ENCODE measurements at regions not wholly inside any gene's neighbourhood (a gene's known extent, or its start where the extent isn't known, plus 50 kb on each side); places are given as distances from the start of the nearest gene placed in this dataset.

DNA sequence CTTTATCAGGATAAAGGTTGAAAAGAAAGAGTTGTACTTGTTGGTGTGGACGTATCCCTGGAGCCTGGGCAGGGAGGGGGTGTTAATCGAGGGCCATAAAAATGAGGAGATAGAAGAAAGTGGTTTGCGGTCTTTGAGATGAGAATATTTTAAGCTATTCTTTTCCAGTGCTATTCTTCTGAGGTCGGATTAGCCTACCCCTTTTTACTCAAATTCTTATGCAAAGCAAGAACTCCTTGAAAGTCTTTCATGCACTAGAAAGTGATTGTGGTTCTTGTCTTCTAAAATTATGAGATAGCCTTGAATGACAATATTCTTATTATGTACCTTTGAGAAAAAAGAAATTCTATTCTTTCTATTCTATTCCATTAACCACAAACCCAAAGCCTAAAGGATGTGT lies 201.3 kb upstream of the SEMA3C start:
- H3K9ac ChIP-seq (ENCODE audit: low read depth, low read length): no peak overlapping the region
- H3K9me3 ChIP-seq (ENCODE audit: control insufficient read depth, insufficient read depth, low read length): no peaks in the 10 kb centered on the region
- H3K27me3 ChIP-seq (ENCODE audit: control insufficient read depth, insufficient read depth, low read length): no peaks in the 10 kb centered on the region
- no peaks in the 10 kb centered on the region for H3K4me1 ChIP-seq (ENCODE audit: control insufficient read depth, insufficient read depth, low read length)
- H3K4me3 ChIP-seq (ENCODE audit: low read depth, low read length): no peak overlapping the region
- H3K36me3 ChIP-seq (ENCODE audit: control insufficient read depth, insufficient read depth, low read length): no peaks in the 10 kb centered on the region

DNA sequence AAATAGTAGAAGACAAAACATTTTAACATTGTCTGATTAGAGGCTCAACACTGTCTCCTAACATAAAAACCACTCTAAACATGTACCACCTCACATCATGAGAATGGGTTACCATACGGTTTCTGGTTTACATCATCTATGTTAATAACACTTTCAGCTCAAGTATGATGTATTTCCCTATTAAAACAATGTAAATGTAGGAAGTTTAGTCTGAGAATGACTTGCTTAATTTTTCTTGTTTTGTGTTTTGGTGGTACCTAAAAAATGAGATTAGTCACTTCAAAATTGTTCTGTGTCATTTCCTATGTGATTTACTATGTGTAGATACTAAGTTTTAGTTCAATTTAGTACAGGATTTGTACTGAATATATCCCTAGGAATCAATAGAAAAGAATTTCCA lies 195.8 kb upstream of the SEMA3C start:
- Histone ChIP-seq H3K4me1 (ENCODE audit: control insufficient read depth, insufficient read depth, low read length) (no peaks in the 10 kb centered on the region), H3K36me3 (ENCODE audit: control insufficient read depth, insufficient read depth, low read length) (no peaks in the 10 kb centered on the region), H3K9me3 (ENCODE audit: control insufficient read depth, insufficient read depth, low read length) (no peaks in the 10 kb centered on the region)

DNA sequence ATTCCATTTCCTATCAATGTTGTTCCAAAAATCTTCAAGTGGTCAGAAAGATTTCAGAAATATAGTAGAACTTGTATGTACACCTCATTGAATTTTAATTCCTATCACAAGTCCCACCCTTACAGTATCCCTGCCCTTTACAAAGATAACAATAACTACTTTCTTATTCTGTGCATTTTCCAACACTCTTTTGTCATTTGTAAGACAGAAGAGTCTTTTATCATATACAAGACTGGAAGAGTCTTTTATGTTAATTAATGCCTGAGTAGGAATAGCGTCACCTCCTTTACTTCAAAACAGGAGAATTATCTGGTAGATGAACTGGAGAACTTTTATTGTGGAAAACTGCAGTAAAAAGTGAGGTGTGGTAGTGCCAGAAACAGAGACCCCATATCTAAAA lies 193.9 kb upstream of the SEMA3C start:
- no peaks in the 10 kb centered on the region for H3K36me3 ChIP-seq (ENCODE audit: control insufficient read depth, insufficient read depth, low read length)
- H3K4me3 ChIP-seq (ENCODE audit: low read depth, low read length): no peak overlapping the region
- no peaks in the 10 kb centered on the region for H3K27me3 ChIP-seq (ENCODE audit: control insufficient read depth, insufficient read depth, low read length)
- H3K9me3 ChIP-seq (ENCODE audit: control insufficient read depth, insufficient read depth, low read length): no peaks in the 10 kb centered on the region
- H3K9ac ChIP-seq (ENCODE audit: low read depth, low read length): no peak overlapping the region
- no peaks in the 10 kb centered on the region for H3K4me1 ChIP-seq (ENCODE audit: control insufficient read depth, insufficient read depth, low read length)

More for the DNA sequence above, 195.8 kb upstream of the SEMA3C start:
- Histone ChIP-seq H3K27me3 (ENCODE audit: control insufficient read depth, insufficient read depth, low read length) (no peaks in the 10 kb centered on the region), H3K4me3 (ENCODE audit: low read depth, low read length) (no peak overlapping the region), H3K9ac (ENCODE audit: low read depth, low read length) (no peak overlapping the region)

DNA sequence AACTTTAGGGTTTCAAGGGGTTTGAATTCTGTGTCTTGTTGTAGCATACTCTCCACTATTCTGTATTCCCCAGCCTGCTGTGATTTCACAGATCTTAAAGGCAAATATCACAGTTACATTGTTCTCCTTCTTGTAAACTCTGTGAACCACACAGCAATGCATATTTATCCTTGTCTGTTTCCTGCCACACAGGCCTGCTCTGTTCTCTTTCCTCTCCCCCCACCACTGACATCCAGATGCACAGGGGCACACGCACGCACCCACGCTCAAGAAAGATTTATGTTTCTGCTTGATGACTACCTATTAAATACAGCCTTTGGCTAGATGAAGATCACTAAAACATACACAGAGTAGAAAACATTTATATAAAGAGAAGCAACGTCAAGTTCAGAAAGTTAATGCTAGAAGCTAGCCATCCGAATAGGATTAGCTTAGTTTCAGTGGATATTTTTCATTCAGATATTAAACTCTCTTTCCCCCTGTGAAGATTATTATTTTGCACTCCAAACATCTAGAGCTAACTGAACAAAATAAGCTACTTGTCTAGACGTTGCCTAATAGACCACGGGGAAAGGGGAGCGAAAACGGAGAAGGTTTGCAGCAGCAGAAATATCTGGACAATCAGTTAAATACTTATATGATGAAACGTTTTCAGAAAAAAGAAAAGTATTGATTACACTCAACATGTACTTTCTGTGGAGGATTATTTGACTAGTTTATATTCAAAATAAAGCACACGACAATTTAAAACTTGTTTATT lies 193.1 kb upstream of the SEMA3C start:
- H3K27me3 ChIP-seq (ENCODE audit: control insufficient read depth, insufficient read depth, low read length): no peaks in the 10 kb centered on the region
- no peaks in the 10 kb centered on the region for H3K9me3 ChIP-seq (ENCODE audit: control insufficient read depth, insufficient read depth, low read length)
- H3K4me3 ChIP-seq (ENCODE audit: low read depth, low read length): no peak overlapping the region
- H3K9ac ChIP-seq (ENCODE audit: low read depth, low read length): no peak overlapping the region
- H3K36me3 ChIP-seq (ENCODE audit: control insufficient read depth, insufficient read depth, low read length): no peaks in the 10 kb centered on the region
- H3K4me1 ChIP-seq (ENCODE audit: control insufficient read depth, insufficient read depth, low read length): no peaks in the 10 kb centered on the region

DNA sequence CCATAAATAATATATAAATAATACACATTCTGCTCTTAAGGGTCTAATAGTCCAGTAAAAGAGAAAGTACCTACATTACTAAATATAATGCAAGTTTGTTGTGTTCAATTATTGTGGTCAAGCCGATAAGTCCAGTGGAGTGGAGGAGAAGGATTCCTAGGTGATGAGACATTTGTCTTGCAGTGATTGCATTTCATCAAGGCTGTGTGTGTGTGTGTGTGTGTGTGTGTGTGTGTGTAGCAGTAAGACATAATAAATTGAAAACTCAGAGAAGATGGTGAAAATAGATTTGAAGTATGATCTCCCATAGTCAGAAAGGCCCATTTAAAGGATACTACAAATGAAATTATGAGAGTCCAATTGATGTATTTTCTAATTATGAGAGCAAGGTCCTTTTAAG lies 192.5 kb upstream of the SEMA3C start:
- H3K4me1 ChIP-seq (ENCODE audit: control insufficient read depth, insufficient read depth, low read length): no peaks in the 10 kb centered on the region
- H3K27me3 ChIP-seq (ENCODE audit: control insufficient read depth, insufficient read depth, low read length): no peaks in the 10 kb centered on the region
- no peaks in the 10 kb centered on the region for H3K36me3 ChIP-seq (ENCODE audit: control insufficient read depth, insufficient read depth, low read length)
- no peak overlapping the region for H3K9ac ChIP-seq (ENCODE audit: low read depth, low read length)
- no peaks in the 10 kb centered on the region for H3K9me3 ChIP-seq (ENCODE audit: control insufficient read depth, insufficient read depth, low read length)
- no peak overlapping the region for H3K4me3 ChIP-seq (ENCODE audit: low read depth, low read length)

DNA sequence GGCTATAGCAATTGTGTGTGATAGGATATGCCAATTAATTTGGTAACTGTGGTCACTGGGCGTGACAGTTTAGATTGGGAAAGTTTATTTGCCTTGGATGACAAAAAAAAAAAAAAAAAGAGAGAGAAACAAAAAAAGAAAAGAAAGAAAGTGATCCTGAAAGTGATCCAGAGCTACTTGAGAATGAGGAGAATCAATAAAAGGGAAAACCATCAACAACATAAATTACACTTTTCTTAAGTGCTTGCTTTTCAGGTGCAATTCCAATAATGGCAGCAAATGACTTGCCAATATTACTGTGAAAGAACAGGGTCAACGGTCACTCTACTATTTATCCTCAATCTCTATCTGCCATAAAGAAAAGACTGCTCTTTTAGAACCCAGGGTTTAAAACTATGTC lies 191.8 kb upstream of the SEMA3C start:
- no peaks in the 10 kb centered on the region for H3K9me3 ChIP-seq (ENCODE audit: control insufficient read depth, insufficient read depth, low read length)
- no peak overlapping the region for H3K9ac ChIP-seq (ENCODE audit: low read depth, low read length)

DNA sequence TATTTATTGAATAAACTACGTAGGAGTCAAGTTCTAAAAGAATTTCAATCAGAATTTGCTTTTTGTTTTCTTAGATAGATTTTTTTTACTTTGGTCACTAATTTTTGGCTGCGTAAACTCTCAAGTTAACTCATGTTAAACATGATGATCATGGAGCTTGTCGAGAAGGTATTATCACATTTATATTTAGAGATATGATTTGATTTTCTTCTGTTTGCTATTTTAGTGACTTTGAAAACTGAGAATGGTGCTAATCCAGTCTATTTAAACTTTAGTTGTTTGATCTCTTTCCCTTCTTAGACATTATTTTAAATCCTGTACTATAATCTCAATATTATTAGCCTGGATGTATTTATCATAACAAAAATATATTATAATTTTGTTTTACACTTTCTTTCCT lies 179.4 kb upstream of the SEMA3C start:
- no peaks in the 10 kb centered on the region for H3K27me3 ChIP-seq (ENCODE audit: control insufficient read depth, insufficient read depth, low read length)
- no peak overlapping the region for H3K9ac ChIP-seq (ENCODE audit: low read depth, low read length)
- H3K36me3 ChIP-seq (ENCODE audit: control insufficient read depth, insufficient read depth, low read length): no peaks in the 10 kb centered on the region
- H3K9me3 ChIP-seq (ENCODE audit: control insufficient read depth, insufficient read depth, low read length): no peaks in the 10 kb centered on the region
- H3K4me3 ChIP-seq (ENCODE audit: low read depth, low read length): no peak overlapping the region
- H3K4me1 ChIP-seq (ENCODE audit: control insufficient read depth, insufficient read depth, low read length): no peaks in the 10 kb centered on the region

More for the DNA sequence above, 191.8 kb upstream of the SEMA3C start:
- Histone ChIP-seq H3K36me3 (ENCODE audit: control insufficient read depth, insufficient read depth, low read length) (no peaks in the 10 kb centered on the region), H3K4me1 (ENCODE audit: control insufficient read depth, insufficient read depth, low read length) (no peaks in the 10 kb centered on the region), H3K4me3 (ENCODE audit: low read depth, low read length) (no peak overlapping the region), H3K27me3 (ENCODE audit: control insufficient read depth, insufficient read depth, low read length) (no peaks in the 10 kb centered on the region)

DNA sequence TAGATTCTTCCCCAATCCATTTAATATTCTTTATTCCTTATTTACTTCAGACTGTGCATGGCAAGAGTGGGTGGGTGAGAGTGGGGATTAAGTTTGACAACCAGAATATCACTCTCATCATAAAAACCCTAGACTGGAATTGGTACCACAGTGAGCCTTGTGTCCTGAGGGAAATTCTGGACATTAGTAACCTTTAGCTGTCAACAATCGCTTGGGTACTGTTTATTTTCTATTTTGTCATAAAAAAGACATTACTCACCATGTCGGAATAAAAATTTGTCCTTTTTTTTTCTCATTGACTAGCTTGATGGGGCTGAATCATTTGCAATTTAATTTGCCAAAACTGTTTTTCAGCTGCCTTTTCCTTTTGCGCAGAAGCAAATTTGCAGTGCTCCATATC lies 176.1 kb upstream of the SEMA3C start:
- H3K4me3 ChIP-seq (ENCODE audit: low read depth, low read length): no peak overlapping the region
- no peaks in the 10 kb centered on the region for H3K27me3 ChIP-seq (ENCODE audit: control insufficient read depth, insufficient read depth, low read length)

DNA sequence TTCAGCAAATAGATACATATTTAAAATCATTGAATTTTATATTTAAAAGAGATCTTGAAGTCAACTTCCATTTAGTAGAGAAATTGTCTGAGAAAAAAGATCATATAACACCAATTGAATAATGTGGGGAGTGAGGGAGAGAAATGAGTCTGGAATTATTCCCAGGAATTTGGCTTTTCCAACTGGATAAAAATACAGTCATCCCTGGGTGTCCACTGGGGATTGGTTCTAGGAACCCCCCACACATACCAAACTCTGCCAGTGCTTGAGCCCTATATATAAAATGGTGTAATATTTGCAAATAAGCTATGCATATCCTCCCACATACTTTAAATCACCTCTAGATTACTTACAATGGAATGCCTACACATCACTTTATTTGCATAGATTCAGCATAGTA lies 162.8 kb upstream of the SEMA3C start:
- Histone ChIP-seq H3K36me3 (ENCODE audit: control insufficient read depth, insufficient read depth, low read length) (no peaks in the 10 kb centered on the region), H3K9me3 (ENCODE audit: control insufficient read depth, insufficient read depth, low read length) (no peaks in the 10 kb centered on the region), H3K9ac (ENCODE audit: low read depth, low read length) (no peak overlapping the region), H3K4me1 (ENCODE audit: control insufficient read depth, insufficient read depth, low read length) (no peaks in the 10 kb centered on the region), H3K27me3 (ENCODE audit: control insufficient read depth, insufficient read depth, low read length) (no peaks in the 10 kb centered on the region), H3K4me3 (ENCODE audit: low read depth, low read length) (no peak overlapping the region)

More for the DNA sequence above, 176.1 kb upstream of the SEMA3C start:
- no peaks in the 10 kb centered on the region for H3K9me3 ChIP-seq (ENCODE audit: control insufficient read depth, insufficient read depth, low read length)
- H3K9ac ChIP-seq (ENCODE audit: low read depth, low read length): no peak overlapping the region
- no peaks in the 10 kb centered on the region for H3K4me1 ChIP-seq (ENCODE audit: control insufficient read depth, insufficient read depth, low read length)
- no peaks in the 10 kb centered on the region for H3K36me3 ChIP-seq (ENCODE audit: control insufficient read depth, insufficient read depth, low read length)

DNA sequence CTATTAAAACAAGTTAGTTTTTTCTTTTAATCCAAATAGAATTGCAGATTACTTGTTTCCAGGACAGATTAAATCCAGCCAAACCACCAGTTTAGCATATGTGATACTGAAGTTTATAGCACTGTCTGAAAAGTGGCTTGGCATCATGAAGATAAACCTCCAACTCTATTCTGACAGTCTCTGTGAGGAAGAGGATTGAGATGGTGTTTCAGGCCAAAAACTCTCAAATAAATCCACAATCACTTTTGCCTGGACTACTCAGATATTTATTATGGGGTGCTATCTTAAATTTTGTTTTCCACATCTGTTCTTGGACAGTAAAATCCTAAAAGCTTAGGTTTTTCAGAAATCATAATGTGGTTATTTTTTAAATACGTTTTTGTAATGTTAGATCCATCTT lies 161.7 kb upstream of the SEMA3C start:
- H3K4me3 ChIP-seq (ENCODE audit: low read depth, low read length): no peak overlapping the region

DNA sequence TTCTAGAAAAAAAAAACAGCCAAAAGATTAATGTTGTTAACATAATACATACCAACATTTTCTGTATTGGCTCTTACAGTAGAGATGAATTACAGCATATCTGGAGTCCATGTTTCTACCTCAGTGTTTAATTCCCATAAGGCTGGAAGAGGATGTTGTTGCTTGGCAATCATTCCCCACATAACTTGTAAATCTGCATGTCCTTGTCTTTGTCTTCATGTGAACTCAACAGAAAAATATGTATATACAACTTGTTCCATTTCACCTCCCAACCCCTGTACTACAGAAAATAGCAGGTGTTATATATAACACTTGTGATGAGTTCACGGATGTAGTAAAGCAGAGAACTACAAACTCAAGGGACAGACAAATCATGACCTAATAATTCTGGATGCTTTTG lies 160.9 kb upstream of the SEMA3C start:
- H3K27me3 ChIP-seq (ENCODE audit: control insufficient read depth, insufficient read depth, low read length): no peaks in the 10 kb centered on the region
- no peaks in the 10 kb centered on the region for H3K9me3 ChIP-seq (ENCODE audit: control insufficient read depth, insufficient read depth, low read length)
- no peaks in the 10 kb centered on the region for H3K4me1 ChIP-seq (ENCODE audit: control insufficient read depth, insufficient read depth, low read length)
- no peaks in the 10 kb centered on the region for H3K36me3 ChIP-seq (ENCODE audit: control insufficient read depth, insufficient read depth, low read length)
- no peak overlapping the region for H3K4me3 ChIP-seq (ENCODE audit: low read depth, low read length)
- H3K9ac ChIP-seq (ENCODE audit: low read depth, low read length): no peak overlapping the region

More for the DNA sequence above, 161.7 kb upstream of the SEMA3C start:
- no peak overlapping the region for H3K9ac ChIP-seq (ENCODE audit: low read depth, low read length)
- no peaks in the 10 kb centered on the region for H3K36me3 ChIP-seq (ENCODE audit: control insufficient read depth, insufficient read depth, low read length)
- no peaks in the 10 kb centered on the region for H3K9me3 ChIP-seq (ENCODE audit: control insufficient read depth, insufficient read depth, low read length)
- no peaks in the 10 kb centered on the region for H3K4me1 ChIP-seq (ENCODE audit: control insufficient read depth, insufficient read depth, low read length)
- no peaks in the 10 kb centered on the region for H3K27me3 ChIP-seq (ENCODE audit: control insufficient read depth, insufficient read depth, low read length)

DNA sequence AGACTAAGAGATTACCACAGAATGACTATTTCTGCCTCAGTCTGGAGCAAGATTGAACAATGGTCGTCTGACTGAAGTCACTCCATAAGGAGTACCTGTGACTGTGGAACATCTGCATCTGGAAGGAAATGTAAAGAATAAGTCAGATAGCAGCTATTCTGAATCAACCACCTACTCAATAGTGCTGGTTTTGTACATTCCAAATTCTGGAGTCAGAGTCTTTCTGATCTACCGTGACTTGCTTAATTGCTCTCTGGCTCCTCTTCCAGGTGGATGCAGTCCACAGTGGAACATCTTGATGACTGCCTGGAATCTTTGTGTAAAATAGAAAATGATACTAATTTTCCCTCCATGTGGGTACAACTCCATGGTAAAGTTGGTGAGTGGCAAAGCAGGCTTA lies 156.3 kb upstream of the SEMA3C start:
- H3K27me3 ChIP-seq (ENCODE audit: control insufficient read depth, insufficient read depth, low read length): no peaks in the 10 kb centered on the region
- H3K36me3 ChIP-seq (ENCODE audit: control insufficient read depth, insufficient read depth, low read length): no peaks in the 10 kb centered on the region
- no peak overlapping the region for H3K4me3 ChIP-seq (ENCODE audit: low read depth, low read length)
- H3K9ac ChIP-seq (ENCODE audit: low read depth, low read length): no peak overlapping the region
- H3K9me3 ChIP-seq (ENCODE audit: control insufficient read depth, insufficient read depth, low read length): no peaks in the 10 kb centered on the region
- no peaks in the 10 kb centered on the region for H3K4me1 ChIP-seq (ENCODE audit: control insufficient read depth, insufficient read depth, low read length)
